ENCODE measurements at regions not wholly inside any gene's neighbourhood (a gene's known extent, or its start where the extent isn't known, plus 50 kb on each side); places are given as distances from the start of the nearest gene placed in this dataset.

GRCh38 chr14:29227631-29228030 is 461.0 kb downstream of the FOXG1 start:
- TF ChIP-seq POLR2A (IDR thresholded peaks at IDR 0.05) = no peak
- TF ChIP-seq, protein P1, sequence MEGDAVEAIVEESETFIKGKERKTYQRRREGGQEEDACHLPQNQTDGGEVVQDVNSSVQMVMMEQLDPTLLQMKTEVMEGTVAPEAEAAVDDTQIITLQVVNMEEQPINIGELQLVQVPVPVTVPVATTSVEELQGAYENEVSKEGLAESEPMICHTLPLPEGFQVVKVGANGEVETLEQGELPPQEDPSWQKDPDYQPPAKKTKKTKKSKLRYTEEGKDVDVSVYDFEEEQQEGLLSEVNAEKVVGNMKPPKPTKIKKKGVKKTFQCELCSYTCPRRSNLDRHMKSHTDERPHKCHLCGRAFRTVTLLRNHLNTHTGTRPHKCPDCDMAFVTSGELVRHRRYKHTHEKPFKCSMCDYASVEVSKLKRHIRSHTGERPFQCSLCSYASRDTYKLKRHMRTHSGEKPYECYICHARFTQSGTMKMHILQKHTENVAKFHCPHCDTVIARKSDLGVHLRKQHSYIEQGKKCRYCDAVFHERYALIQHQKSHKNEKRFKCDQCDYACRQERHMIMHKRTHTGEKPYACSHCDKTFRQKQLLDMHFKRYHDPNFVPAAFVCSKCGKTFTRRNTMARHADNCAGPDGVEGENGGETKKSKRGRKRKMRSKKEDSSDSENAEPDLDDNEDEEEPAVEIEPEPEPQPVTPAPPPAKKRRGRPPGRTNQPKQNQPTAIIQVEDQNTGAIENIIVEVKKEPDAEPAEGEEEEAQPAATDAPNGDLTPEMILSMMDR (IDR thresholded peaks at IDR 0.05) = no peak
- no peak for TF ChIP-seq EP300 (IDR thresholded peaks at IDR 0.05)
- TF ChIP-seq POLR2AphosphoS5 (IDR thresholded peaks at IDR 0.05) = no peak
